ENCODE measurements at regions not wholly inside any gene's neighbourhood (a gene's known extent, or its start where the extent isn't known, plus 50 kb on each side); places are given as distances from the start of the nearest gene placed in this dataset.
"Not testable (repeated sequence)": the region's sequence is repeated elsewhere in the genome, so short reads cannot be mapped to it uniquely, and the experiment has no call there.

GRCh38 chr18:71045331-71046065 lies 756.7 kb downstream of the SOCS6 start:
- no peak for FAIRE-seq

GRCh38 chr18:71040161-71040560 lies 751.3 kb downstream of the SOCS6 start:
- FAIRE-seq, result no peak

- no peak for FAIRE-seq
These were observed 749.4 kb downstream of the SOCS6 start for GRCh38 chr18:71038196-71038595.

- no peak for FAIRE-seq
These were observed 747.9 kb downstream of the SOCS6 start for GRCh38 chr18:71036783-71037182.

GRCh38 chr18:71031296-71032191 lies 742.7 kb downstream of the SOCS6 start:
- FAIRE-seq, result not testable (repeated sequence)

GRCh38 chr18:71030085-71030484 lies 741.2 kb downstream of the SOCS6 start:
- not testable (repeated sequence) for FAIRE-seq

GRCh38 chr18:71028285-71028762 lies 739.5 kb downstream of the SOCS6 start:
- no peak for FAIRE-seq

GRCh38 chr18:71027531-71027930 lies 738.7 kb downstream of the SOCS6 start:
- no peak for FAIRE-seq

GRCh38 chr18:71025505-71026225 lies 736.8 kb downstream of the SOCS6 start:
- FAIRE-seq, result no peak

- no peak for FAIRE-seq
These were observed 733.5 kb downstream of the SOCS6 start for GRCh38 chr18:71022389-71022788.

GRCh38 chr18:71021030-71021362 lies 732.2 kb downstream of the SOCS6 start:
- FAIRE-seq, result no peak

- FAIRE-seq, result no peak
These were observed 731.6 kb downstream of the SOCS6 start for GRCh38 chr18:71020342-71021029.

GRCh38 chr18:71018816-71019215 lies 730.0 kb downstream of the SOCS6 start:
- FAIRE-seq, result no peak

GRCh38 chr18:71012789-71013188 lies 723.9 kb downstream of the SOCS6 start:
- FAIRE-seq, result no peak

- FAIRE-seq, result no peak
These were observed 722.5 kb downstream of the SOCS6 start for GRCh38 chr18:71011389-71011788.

- FAIRE-seq, result no peak
These were observed 719.4 kb downstream of the SOCS6 start for GRCh38 chr18:71008257-71008656.

GRCh38 chr18:71001597-71001996 lies 712.8 kb downstream of the SOCS6 start:
- FAIRE-seq, result no peak

GRCh38 chr18:70998490-70998889 lies 709.6 kb downstream of the SOCS6 start:
- no peak for FAIRE-seq

- no peak for FAIRE-seq
These were observed 705.3 kb downstream of the SOCS6 start for GRCh38 chr18:70994116-70994515.

GRCh38 chr18:70991577-70991976 lies 702.7 kb downstream of the SOCS6 start:
- FAIRE-seq, result no peak

GRCh38 chr18:70985948-70986347 lies 697.1 kb downstream of the SOCS6 start:
- FAIRE-seq, result no peak

GRCh38 chr18:70982292-70982691 lies 693.4 kb downstream of the SOCS6 start:
- FAIRE-seq, result no peak

Measured in endometrium (tissue), 2 donors.